Upper lobe of right lung (tissue), 1 donor: ENCODE measurements at regions not wholly inside any gene's neighbourhood (a gene's known extent, or its start where the extent isn't known, plus 50 kb on each side); places are given as distances from the start of the nearest gene placed in this dataset.

ENCODE experiments used
- ATAC-seq: fragments of 200-7000 bp; cut with Tn5 transposase; one replicate; pipeline ENCODE4 v1.9.1; 2020; ENCODE audit warnings: mild to moderate bottlenecking, moderate library complexity
- DNase-seq: peaks from one replicate; pipeline ENCODE4 v3.0.0-alpha.2; 2020
- H3K27ac ChIP-seq: fragments of 200-600 bp; one replicate; pipeline ENCODE4 v1.8.0; 2022
- H3K27me3 ChIP-seq: fragments of 200-600 bp; one replicate; pipeline ENCODE4 v1.8.0; 2022; ENCODE audit warnings: mild to moderate bottlenecking
- H3K36me3 ChIP-seq: fragments of 200-600 bp; one replicate; pipeline ENCODE4 v1.8.0; 2022
- H3K4me1 ChIP-seq: fragments of 200-600 bp; one replicate; pipeline ENCODE4 v1.8.0; 2022
- H3K4me3 ChIP-seq: fragments of 200-600 bp; one replicate; pipeline ENCODE4 v1.8.0; 2022; ENCODE audit warnings: mild to moderate bottlenecking
- H3K9me3 ChIP-seq: fragments of 200-600 bp; one replicate; pipeline ENCODE4 v1.8.0; 2022
- intact Hi-C: fragments of 100-400 bp; cut with DNase I; formaldehyde crosslinking; loops from one replicate; pipeline ENCODE4 v1.11.0; 2022
- TF ChIP-seq, protein P1 (sequence below): fragments of 200-600 bp; IDR thresholded peaks from one replicate; pipeline ENCODE4 v1.8.0; 2022; ENCODE audit warnings: antibody characterized with exemption
- donor health status: DM: no; HTN: yes; CAD: no; lungs with severe emphysema.

DNA sequence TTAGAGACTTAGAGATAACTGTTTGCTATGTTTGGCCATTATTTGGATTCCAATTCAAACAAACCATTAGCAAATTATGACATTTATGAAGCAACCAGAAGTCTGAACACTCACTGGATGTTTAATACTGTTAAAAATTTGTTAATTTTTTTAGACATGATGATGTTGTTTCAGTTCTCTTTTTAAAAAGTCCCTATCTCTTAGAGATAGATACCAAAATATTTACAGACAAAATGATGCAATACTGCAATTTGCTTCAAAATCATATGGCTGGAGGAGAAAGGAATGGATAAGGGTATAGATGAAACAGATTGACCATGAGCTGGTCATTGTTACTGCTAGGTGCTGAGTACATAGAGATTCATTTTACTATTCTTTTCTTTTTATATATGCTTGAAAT lies 534.6 kb downstream of the BCOR start:
- no peak for DNase-seq
- H3K9me3 ChIP-seq = no peaks in the 10 kb centered on the region
- intact Hi-C loops = no loop called here
- no peak for ATAC-seq
- no peak overlapping the region for H3K4me3 ChIP-seq
- no peak overlapping the region for H3K27ac ChIP-seq
- no peaks in the 10 kb centered on the region for H3K27me3 ChIP-seq
- no peaks in the 10 kb centered on the region for H3K4me1 ChIP-seq
- no peaks in the 10 kb centered on the region for H3K36me3 ChIP-seq
- TF ChIP-seq, protein P1, sequence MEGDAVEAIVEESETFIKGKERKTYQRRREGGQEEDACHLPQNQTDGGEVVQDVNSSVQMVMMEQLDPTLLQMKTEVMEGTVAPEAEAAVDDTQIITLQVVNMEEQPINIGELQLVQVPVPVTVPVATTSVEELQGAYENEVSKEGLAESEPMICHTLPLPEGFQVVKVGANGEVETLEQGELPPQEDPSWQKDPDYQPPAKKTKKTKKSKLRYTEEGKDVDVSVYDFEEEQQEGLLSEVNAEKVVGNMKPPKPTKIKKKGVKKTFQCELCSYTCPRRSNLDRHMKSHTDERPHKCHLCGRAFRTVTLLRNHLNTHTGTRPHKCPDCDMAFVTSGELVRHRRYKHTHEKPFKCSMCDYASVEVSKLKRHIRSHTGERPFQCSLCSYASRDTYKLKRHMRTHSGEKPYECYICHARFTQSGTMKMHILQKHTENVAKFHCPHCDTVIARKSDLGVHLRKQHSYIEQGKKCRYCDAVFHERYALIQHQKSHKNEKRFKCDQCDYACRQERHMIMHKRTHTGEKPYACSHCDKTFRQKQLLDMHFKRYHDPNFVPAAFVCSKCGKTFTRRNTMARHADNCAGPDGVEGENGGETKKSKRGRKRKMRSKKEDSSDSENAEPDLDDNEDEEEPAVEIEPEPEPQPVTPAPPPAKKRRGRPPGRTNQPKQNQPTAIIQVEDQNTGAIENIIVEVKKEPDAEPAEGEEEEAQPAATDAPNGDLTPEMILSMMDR = no peak

DNA sequence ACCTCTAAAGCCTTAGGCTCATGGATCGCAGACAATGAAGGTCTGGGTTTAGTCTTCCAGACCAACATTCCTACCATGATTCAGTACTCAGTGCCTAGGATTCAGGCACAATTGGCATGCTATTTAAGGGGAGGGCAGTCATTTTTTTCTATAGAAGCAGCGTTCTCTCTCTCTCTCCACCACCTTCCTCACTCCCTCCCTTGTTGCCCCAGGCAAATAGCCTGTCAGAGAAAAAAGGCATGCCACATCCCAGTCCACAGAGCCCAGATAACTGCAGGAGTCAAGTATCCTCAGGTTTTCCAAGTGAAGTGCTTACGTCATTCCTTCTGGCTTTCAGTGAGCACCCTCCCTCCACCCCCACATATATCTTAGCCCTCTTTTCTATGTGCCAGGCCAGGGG lies 533.0 kb downstream of the BCOR start:
- TF ChIP-seq, protein P1 = no peak
- Histone ChIP-seq H3K27ac (no peak overlapping the region), H3K27me3 (no peaks in the 10 kb centered on the region), H3K36me3 (no peaks in the 10 kb centered on the region), H3K4me3 (no peak overlapping the region), H3K4me1 (no peaks in the 10 kb centered on the region), H3K9me3 (no peaks in the 10 kb centered on the region)
- ATAC-seq (no peak), DNase-seq (no peak)
- intact Hi-C loops = no loop called here

DNA sequence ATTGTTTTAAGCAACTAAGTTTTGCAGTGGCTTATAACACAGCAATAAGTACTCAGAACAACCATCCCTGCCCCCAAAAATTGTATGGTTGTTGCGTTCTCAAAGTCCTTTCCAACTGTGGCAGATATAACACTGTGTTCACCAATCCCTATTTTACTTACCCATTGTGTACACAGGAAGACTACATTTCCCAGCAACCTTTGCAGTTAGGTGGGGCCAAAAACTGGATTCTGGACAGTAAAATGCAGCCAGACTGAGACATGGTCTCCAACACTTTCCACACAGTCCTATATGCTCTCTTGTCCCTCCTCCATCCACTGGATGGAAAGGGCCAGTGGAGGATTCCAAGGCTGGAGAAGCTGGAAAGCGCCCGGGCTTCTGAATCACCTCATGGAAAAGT lies 523.6 kb downstream of the BCOR start:
- no peak for ATAC-seq
- Histone ChIP-seq H3K4me1 (no peaks in the 10 kb centered on the region), H3K27ac (no peak overlapping the region), H3K27me3 (no peaks in the 10 kb centered on the region), H3K36me3 (no peaks in the 10 kb centered on the region), H3K9me3 (no peaks in the 10 kb centered on the region), H3K4me3 (no peak overlapping the region)
- no peak for DNase-seq
- TF ChIP-seq, protein P1 = no peak
- intact Hi-C loops = no loop called here

- Histone ChIP-seq H3K27me3 (no peaks in the 10 kb centered on the region), H3K27ac (no peak overlapping the region), H3K9me3 (no peaks in the 10 kb centered on the region), H3K4me3 (no peak overlapping the region), H3K36me3 (no peaks in the 10 kb centered on the region), H3K4me1 (no peaks in the 10 kb centered on the region)
- ATAC-seq = no peak
- TF ChIP-seq, protein P1 = no peak
- intact Hi-C loops = no loop called here
- DNase-seq = no peak
These were observed 521.5 kb downstream of the BCOR start for GRCh38 chrX:39576041-39576872.

DNA sequence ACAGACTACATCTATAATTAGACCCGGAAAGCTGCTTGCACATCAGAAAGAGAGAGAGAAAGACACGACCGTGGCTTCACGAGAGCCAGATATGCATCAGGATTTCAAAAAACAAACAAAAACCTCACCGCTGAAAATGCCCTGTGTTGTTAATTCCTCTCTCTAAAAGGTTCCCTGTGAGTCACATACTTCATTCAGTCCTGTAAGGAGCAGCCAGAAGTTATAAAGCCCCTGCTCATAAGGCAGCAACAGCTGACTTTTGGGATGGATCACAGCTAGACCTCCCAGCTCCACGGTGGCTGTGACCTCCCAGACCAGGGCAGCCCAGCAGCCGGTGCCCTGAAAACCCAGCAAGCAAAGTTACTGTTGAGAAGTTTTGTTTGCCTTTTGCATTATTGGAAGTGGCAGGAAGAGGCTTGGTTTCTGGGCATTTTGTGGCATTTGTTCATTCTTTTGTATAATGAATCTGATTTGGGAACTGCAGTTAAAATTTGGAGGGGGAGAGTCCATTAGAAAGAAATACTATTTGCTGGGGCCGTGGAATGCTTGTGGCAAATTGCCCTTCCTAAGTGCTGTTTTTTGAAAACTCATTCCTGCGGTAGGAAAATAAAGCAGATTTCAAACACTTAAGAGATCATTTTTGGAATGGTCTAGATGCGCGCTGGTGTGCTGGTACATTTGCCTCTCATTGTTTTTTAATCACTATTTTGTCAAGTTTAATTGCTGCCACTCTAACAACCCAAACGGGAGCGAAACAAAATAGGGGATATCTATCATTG lies 520.4 kb downstream of the BCOR start:
- H3K4me3 ChIP-seq = no peak overlapping the region
- no peak overlapping the region for H3K27ac ChIP-seq
- H3K9me3 ChIP-seq = no peaks in the 10 kb centered on the region
- TF ChIP-seq, protein P1 = no peak
- no peaks in the 10 kb centered on the region for H3K4me1 ChIP-seq
- H3K27me3 ChIP-seq = no peaks in the 10 kb centered on the region
- intact Hi-C loops = no loop called here
- no peaks in the 10 kb centered on the region for H3K36me3 ChIP-seq
- DNase-seq (no peak), ATAC-seq (no peak)
